HL-60 (cell line): ENCODE measurements at regions not wholly inside any gene's neighbourhood (a gene's known extent, or its start where the extent isn't known, plus 50 kb on each side); places are given as distances from the start of the nearest gene placed in this dataset.

Source experiments
- DNase-seq, 2 experiments: peaks; one replicate each; pipeline ENCODE4 v3.0.0-alpha.2; 2010 to 2020; ENCODE audit warnings: low read depth in 1 of 2, low spot score in 1 of 2
- H3K27ac ChIP-seq: fragments of 250-450 bp; sonication (Bioruptor Pico); replicated peaks from 2 replicates; pipeline ENCODE4 v1.5.1; 2020; ENCODE audit warnings: mild to moderate bottlenecking, moderate library complexity
- H3K27me3 ChIP-seq: fragments of 250-450 bp; sonication (Bioruptor Pico); 2 replicates; pipeline ENCODE4 v1.5.1; 2021; ENCODE audit warnings: mild to moderate bottlenecking, moderate library complexity; ENCODE audit not compliant: insufficient read depth, poor library complexity, severe bottlenecking
- H3K4me3 ChIP-seq: replicated peaks from 2 replicates; pipeline ENCODE4 v1.5.1; 2011; ENCODE audit warnings: mild to moderate bottlenecking, control low read depth, low read length; ENCODE audit not compliant: insufficient read depth
- CTCF ChIP-seq: IDR thresholded peaks from one replicate; pipeline ENCODE4 v1.5.1; 2011; ENCODE audit warnings: low read length, control low read depth, inconsistent platforms; ENCODE audit not compliant: insufficient read depth
- GABPA ChIP-seq: IDR thresholded peaks from 2 replicates; pipeline ENCODE4 v1.6.1; 2012; ENCODE audit warnings: low read depth
- POLR2AphosphoS5 ChIP-seq: IDR thresholded peaks from 2 replicates; pipeline ENCODE4 v1.6.1; 2012; ENCODE audit warnings: low read depth
- SPI1 ChIP-seq: IDR thresholded peaks from 2 replicates; pipeline ENCODE4 v1.6.1; 2012; ENCODE audit warnings: low read depth, mild to moderate bottlenecking, borderline replicate concordance
- TF ChIP-seq, protein P1 (sequence below): IDR thresholded peaks from 2 replicates; pipeline ENCODE4 v1.6.1; 2012; ENCODE audit warnings: low read depth; ENCODE audit not compliant: insufficient replicate concordance

DNA sequence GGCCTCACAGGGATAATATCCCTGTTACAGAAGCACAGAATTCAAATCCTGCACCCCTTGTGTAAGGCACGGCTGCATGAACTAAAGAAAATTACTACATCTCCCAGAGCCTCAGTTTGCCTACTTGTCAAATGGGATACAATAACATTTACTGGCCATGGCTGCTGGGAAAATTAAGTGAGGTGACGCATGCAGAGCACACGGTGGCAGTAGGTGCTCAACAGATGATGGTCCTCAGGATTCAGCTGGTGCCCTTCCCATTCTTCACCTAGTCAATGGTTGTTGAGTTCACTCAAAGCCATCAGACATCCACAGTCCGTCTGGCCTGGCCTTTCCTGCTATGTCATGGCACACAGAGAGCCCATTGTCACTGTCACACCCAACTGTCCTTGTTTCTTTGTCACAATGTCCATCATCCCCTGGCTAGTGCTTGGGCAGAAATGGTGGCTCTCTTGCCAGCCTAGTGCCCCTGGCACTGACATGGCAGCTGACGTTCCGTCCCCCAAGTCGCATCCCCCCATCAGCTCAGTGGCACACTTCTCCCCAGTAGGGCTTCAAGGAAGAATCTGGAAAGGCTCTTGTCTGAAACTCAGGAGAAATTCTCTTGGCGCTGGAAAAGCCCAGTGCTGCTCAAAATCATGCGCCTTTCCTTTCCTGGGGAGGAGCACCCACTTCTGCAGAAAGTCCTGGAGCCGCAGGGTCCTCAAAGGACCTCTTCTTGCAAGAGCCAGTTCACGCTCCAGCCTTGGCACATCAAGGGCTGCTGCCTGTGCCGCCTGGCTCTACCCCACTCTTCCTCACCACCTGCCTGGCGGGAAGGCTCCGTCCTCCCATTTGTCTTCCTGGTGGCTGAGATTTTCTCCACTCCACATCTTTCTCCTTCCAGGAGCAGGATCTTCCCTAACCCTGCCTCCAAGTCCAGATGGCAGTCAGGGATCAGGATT lies 55.9 kb upstream of the SLC66A3 start:
- H3K27ac ChIP-seq = no peak overlapping the region
- no peak overlapping the region for H3K4me3 ChIP-seq
- H3K27me3 ChIP-seq = no peaks in the 10 kb centered on the region
- DNase-seq = no peak
- TF ChIP-seq SPI1 (no peak), POLR2AphosphoS5 (no peak), GABPA (no peak), CTCF (no peak)
- TF ChIP-seq, protein P1, sequence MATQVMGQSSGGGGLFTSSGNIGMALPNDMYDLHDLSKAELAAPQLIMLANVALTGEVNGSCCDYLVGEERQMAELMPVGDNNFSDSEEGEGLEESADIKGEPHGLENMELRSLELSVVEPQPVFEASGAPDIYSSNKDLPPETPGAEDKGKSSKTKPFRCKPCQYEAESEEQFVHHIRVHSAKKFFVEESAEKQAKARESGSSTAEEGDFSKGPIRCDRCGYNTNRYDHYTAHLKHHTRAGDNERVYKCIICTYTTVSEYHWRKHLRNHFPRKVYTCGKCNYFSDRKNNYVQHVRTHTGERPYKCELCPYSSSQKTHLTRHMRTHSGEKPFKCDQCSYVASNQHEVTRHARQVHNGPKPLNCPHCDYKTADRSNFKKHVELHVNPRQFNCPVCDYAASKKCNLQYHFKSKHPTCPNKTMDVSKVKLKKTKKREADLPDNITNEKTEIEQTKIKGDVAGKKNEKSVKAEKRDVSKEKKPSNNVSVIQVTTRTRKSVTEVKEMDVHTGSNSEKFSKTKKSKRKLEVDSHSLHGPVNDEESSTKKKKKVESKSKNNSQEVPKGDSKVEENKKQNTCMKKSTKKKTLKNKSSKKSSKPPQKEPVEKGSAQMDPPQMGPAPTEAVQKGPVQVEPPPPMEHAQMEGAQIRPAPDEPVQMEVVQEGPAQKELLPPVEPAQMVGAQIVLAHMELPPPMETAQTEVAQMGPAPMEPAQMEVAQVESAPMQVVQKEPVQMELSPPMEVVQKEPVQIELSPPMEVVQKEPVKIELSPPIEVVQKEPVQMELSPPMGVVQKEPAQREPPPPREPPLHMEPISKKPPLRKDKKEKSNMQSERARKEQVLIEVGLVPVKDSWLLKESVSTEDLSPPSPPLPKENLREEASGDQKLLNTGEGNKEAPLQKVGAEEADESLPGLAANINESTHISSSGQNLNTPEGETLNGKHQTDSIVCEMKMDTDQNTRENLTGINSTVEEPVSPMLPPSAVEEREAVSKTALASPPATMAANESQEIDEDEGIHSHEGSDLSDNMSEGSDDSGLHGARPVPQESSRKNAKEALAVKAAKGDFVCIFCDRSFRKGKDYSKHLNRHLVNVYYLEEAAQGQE = no peak

DNA sequence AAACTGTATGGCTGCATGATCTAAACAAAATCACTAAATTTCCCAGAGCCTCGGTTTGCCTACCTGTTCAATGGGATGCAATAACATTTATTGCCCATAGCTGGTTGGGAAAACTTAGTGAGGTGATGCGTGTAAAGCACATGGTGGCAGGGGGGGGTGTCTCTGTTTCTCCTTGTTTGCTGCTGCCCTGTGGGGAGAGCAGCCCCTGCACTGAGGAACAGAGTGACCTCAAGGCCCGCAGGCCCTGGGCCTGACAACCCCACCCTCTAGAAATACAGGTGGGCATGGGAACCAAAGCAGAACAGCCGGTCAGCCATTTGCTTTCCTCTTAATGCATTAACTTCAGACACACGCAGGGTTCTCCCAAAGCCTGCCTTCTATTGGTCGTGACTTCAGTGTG lies 55.1 kb upstream of the SLC66A3 start:
- H3K27me3 ChIP-seq = no peaks in the 10 kb centered on the region
- H3K27ac ChIP-seq = no peak overlapping the region
- no peak for DNase-seq
- H3K4me3 ChIP-seq = no peak overlapping the region
- no peak for TF ChIP-seq SPI1
- no peak for TF ChIP-seq POLR2AphosphoS5
- TF ChIP-seq GABPA = no peak

DNA sequence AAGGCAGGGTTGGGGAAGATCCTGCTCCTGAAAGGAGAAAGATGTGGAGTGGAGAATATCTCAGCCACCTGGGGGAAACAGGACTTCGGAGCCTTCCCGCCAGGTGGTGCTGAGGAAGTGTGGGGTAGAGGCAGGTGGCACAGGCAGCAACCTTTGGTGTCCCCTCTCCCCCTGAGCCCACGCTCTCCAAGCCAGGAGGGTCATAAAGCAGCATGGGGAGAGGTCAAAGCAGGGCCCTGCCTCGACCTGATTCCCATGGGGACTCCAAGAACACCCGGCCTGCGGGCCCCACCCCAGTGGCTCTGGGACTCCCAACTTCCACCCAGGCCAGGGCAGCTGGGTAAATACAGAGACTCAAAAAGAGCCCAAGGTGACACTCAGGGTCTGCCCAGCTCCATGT lies 54.3 kb upstream of the SLC66A3 start:
- H3K4me3 ChIP-seq = no peak overlapping the region
- H3K27me3 ChIP-seq = no peaks in the 10 kb centered on the region
- no peak overlapping the region for H3K27ac ChIP-seq
- DNase-seq = no peak
- no peak for TF ChIP-seq SPI1
- TF ChIP-seq, protein P1 = no peak
- no peak for TF ChIP-seq CTCF
- TF ChIP-seq GABPA = no peak
- no peak for TF ChIP-seq POLR2AphosphoS5

DNA sequence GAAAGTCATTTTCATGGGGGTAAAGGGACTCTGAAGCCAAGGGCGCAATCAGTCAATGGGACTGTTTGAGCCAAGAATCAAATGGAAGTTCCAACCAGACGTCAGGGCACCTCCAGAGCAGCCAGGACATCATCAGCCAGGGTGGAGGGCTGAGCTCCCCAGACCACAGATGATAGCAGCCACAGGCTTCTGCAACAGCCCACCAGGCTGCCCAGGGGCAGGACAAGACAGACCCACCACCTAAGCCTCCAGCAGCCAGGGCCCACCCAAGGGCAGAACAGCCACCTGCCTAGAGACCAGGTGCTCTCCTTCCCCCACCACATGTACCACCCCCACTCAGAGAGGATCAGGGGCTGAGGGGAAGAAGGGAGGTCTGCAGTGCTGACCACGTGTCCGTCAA lies 53.8 kb upstream of the SLC66A3 start:
- TF ChIP-seq GABPA = no peak
- no peak for TF ChIP-seq SPI1
- TF ChIP-seq CTCF = no peak
- TF ChIP-seq POLR2AphosphoS5 = no peak
- TF ChIP-seq, protein P1 = no peak

More for the DNA sequence above, 53.8 kb upstream of the SLC66A3 start:
- Histone ChIP-seq H3K4me3 (no peak overlapping the region), H3K27ac (no peak overlapping the region), H3K27me3 (no peaks in the 10 kb centered on the region)
- no peak for DNase-seq
